Transverse colon (tissue), 4 donors: ENCODE measurements at regions not wholly inside any gene's neighbourhood (a gene's known extent, or its start where the extent isn't known, plus 50 kb on each side); places are given as distances from the start of the nearest gene placed in this dataset.

ENCODE experiments used
- EP300 ChIP-seq: sonication (generic); formaldehyde crosslinking; IDR thresholded peaks from one replicate; pipeline ENCODE4 v1.6.1; 2017; ENCODE audit warnings: antibody characterized with exemption, low read depth
- POLR2A ChIP-seq: fragments of 450-650 bp; IDR thresholded peaks from one replicate; pipeline ENCODE4 v1.6.1; 2016; ENCODE audit warnings: antibody characterized with exemption, mild to moderate bottlenecking, moderate library complexity
- POLR2AphosphoS5 ChIP-seq, 3 donors: sonication (generic); formaldehyde crosslinking; IDR thresholded peaks; one replicate each; pipeline ENCODE4 v1.6.1; 2016; ENCODE audit warnings: antibody characterized with exemption in 3 of 3
- TF ChIP-seq, protein P1 (sequence below), 5 experiments: fragments of 200-600 bp in 3 of 5; fragments of 450-650 bp in 2 of 5; sonication (generic) in 3 of 5; IDR thresholded peaks; 1 replicate in 2 of 5; 2 replicates in 3 of 5; pipeline ENCODE4 v1.5.1; 2016 to 2017; ENCODE audit warnings: antibody characterized with exemption in 5 of 5, inconsistent platforms in 3 of 5, mild to moderate bottlenecking in 2 of 5, moderate library complexity in 1 of 5

DNA sequence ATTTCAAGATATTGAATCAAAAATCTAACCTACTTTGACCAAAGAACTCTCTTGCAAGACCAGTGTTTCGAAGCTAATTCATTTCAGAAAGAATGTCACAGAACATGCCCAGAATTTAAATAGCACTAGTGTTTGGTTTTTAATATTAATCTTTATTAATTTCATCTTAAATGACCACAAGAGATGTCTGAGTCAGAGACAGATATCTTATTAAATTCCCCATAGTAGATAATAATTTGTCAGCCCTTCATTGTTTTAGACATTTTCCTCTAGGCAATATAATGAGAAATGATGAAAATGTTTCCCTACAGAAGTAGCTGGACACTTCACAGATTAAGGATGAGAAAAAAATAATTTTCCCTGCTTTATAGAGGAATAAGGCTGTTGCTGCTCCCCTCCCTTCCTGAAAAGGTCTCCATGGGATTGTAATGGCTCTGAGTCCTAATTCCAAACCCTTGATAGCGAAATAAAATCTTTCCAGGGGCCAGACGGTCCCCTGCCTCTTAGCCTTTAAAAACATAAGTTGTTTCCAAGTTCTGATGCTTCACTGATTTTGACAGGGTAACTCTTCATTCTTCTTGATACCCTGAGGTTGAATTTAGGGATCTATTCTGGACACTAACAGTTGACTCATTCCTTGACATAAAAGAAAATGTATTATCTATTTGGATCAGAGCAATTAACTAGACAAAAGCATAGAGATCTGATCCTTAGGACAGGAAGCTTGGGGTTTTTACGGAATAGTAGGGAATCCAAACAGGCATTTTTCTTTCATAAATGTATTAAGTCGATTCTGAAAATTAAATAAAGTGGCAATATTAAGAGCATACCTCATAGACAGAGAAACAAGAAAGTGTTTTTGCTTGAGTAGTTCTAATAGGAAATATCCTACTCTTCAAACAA is 820.8 kb downstream of the BRINP3 start:
- TF ChIP-seq, protein P1, sequence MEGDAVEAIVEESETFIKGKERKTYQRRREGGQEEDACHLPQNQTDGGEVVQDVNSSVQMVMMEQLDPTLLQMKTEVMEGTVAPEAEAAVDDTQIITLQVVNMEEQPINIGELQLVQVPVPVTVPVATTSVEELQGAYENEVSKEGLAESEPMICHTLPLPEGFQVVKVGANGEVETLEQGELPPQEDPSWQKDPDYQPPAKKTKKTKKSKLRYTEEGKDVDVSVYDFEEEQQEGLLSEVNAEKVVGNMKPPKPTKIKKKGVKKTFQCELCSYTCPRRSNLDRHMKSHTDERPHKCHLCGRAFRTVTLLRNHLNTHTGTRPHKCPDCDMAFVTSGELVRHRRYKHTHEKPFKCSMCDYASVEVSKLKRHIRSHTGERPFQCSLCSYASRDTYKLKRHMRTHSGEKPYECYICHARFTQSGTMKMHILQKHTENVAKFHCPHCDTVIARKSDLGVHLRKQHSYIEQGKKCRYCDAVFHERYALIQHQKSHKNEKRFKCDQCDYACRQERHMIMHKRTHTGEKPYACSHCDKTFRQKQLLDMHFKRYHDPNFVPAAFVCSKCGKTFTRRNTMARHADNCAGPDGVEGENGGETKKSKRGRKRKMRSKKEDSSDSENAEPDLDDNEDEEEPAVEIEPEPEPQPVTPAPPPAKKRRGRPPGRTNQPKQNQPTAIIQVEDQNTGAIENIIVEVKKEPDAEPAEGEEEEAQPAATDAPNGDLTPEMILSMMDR (IDR thresholded peaks at IDR 0.05) = no peak
- TF ChIP-seq POLR2A (no peak), POLR2AphosphoS5 (IDR thresholded peaks at IDR 0.05) (no peak), EP300 (no peak)
